ENCODE measurements at regions not wholly inside any gene's neighbourhood (a gene's known extent, or its start where the extent isn't known, plus 50 kb on each side); places are given as distances from the start of the nearest gene placed in this dataset.
"Not testable (repeated sequence)": the region's sequence is repeated elsewhere in the genome, so short reads cannot be mapped to it uniquely, and the experiment has no call there.

DNA sequence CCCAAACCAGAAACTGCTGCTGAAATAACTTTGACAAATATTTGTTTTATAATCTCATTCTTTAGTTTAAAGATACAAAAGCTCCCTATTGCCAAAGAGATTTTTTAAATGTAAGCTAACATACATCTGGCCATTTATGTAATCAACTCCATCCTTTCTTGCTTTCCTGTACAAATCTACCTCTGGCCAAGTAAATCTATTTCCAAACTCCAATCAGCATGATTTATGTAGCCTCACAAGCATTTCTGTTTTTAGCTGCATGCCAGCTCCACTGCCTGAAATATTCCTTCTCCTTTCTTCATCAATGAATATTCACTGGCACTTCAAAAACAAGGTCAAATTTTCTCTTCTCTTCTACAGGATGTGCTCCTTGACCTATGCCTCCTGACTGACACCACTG lies 80.0 kb downstream of the SHOX2 start:
- Histone ChIP-seq H3K27ac (no peak overlapping the region), H3K4me1 (no peaks in the 10 kb centered on the region), H3K27me3 (no peaks in the 10 kb centered on the region), H3K4me3 (no peak overlapping the region), H3K36me3 (no peaks in the 10 kb centered on the region), H3K9me3 (no peaks in the 10 kb centered on the region)
- DNase-seq (no peak), ATAC-seq (no peak), FAIRE-seq (no peak)
- TF ChIP-seq, protein P1, sequence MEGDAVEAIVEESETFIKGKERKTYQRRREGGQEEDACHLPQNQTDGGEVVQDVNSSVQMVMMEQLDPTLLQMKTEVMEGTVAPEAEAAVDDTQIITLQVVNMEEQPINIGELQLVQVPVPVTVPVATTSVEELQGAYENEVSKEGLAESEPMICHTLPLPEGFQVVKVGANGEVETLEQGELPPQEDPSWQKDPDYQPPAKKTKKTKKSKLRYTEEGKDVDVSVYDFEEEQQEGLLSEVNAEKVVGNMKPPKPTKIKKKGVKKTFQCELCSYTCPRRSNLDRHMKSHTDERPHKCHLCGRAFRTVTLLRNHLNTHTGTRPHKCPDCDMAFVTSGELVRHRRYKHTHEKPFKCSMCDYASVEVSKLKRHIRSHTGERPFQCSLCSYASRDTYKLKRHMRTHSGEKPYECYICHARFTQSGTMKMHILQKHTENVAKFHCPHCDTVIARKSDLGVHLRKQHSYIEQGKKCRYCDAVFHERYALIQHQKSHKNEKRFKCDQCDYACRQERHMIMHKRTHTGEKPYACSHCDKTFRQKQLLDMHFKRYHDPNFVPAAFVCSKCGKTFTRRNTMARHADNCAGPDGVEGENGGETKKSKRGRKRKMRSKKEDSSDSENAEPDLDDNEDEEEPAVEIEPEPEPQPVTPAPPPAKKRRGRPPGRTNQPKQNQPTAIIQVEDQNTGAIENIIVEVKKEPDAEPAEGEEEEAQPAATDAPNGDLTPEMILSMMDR (IDR thresholded peaks at IDR 0.05), result no peak
- intact Hi-C loops (cut with DNase I), result no loop called here

- FAIRE-seq; H3K36me3 ChIP-seq; ATAC-seq; H3K9me3 ChIP-seq; H3K4me3 ChIP-seq; H3K4me1 ChIP-seq; H3K27ac ChIP-seq; H3K27me3 ChIP-seq; intact Hi-C loops (cut with DNase I): not testable (repeated sequence)
- peak in 1 of 6 donors; percentile 33 for DNase-seq
- 70% methylated on average over 12 of the region's 18 CpGs; no CpG with 5 or more reads in 1 of the 2 donors for WGBS, 2 donors
Measured at GRCh38 chr3:158019897-158020296, 86.3 kb downstream of the SHOX2 start.

DNA sequence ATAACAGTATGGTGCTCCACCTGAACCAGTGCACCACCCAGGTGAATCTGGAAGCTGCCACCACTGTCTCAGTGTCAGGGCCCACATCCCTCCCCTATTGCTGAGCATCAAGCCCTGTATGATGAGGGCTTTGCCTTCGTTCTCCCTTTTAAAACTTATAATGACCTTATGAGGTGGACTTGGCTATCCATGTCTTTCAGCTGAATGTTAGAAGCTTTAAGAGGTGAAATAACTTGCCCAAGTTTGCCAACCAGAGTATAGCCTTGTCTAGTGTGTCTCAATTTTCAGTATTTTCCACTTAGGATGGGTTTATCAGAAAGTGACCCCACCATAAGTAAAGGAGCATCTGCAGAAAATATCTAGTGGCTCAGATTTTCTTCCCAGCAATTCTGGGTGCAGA lies 87.8 kb downstream of the SHOX2 start:
- H3K27ac ChIP-seq, result no peak overlapping the region
- no peaks in the 10 kb centered on the region for H3K27me3 ChIP-seq
- DNase-seq (no peak), ATAC-seq (no peak), FAIRE-seq (no peak)
- WGBS, 2 donors, result 46 to 58% methylated on average over 1 of the region's 1 CpG
- H3K4me1 ChIP-seq, result no peaks in the 10 kb centered on the region
- no peaks in the 10 kb centered on the region for H3K36me3 ChIP-seq
- no peak overlapping the region for H3K4me3 ChIP-seq
- intact Hi-C loops (cut with DNase I), result no loop called here
- no peaks in the 10 kb centered on the region for H3K9me3 ChIP-seq
- TF ChIP-seq, protein P1 (IDR thresholded peaks at IDR 0.05), result no peak

GRCh38 chr3:158012901-158013300 lies 93.3 kb downstream of the SHOX2 start:
- no peaks in the 10 kb centered on the region for H3K27me3 ChIP-seq
- no peak overlapping the region for H3K4me3 ChIP-seq
- FAIRE-seq, result no peak
- intact Hi-C loops (cut with DNase I), result no loop called here
- H3K4me1 ChIP-seq, result no peaks in the 10 kb centered on the region
- H3K36me3 ChIP-seq, result no peaks in the 10 kb centered on the region
- TF ChIP-seq, protein P1 (IDR thresholded peaks at IDR 0.05), result no peak
- ATAC-seq, result no peak
- no peak overlapping the region for H3K27ac ChIP-seq
- no peak for DNase-seq
- no peaks in the 10 kb centered on the region for H3K9me3 ChIP-seq

DNA sequence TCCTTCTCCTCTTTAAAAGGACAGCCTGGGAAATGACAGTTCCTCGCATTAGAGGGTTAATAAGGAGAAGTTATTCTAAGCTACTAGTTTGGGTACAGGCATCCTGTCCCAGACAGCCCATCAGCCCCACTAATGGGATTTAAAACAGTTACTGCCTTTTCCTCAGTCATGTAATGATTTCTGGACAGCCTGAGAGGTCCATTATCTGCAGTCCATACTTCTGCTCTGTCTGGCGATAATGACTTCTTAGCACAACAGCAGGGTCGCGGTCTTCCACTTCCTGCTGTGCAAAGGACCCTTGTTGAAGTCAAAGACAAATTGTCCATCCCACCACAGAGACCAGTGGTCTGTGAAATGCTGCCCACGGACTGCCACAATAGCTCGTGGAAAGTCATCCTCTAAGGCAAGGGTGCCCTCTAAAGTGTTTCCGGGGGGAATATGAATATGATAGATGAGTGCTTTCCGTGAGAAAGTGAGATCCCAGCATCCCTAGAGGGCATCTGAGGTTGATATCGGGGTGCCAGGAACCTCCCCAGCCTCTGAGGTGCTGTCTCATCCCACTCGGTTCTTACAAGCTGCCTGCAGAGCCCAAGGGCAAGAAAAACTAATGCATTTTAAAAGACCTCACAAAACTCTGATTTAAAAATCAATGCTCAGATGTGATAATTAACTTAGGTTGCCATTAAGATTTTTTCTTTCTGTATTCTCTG lies 100.7 kb downstream of the SHOX2 start:
- H3K4me1 ChIP-seq, result no peaks in the 10 kb centered on the region
- DNase-seq (no peak), FAIRE-seq (no peak), ATAC-seq (no peak)
- no peak overlapping the region for H3K27ac ChIP-seq
- H3K9me3 ChIP-seq, result no peaks in the 10 kb centered on the region
- intact Hi-C loops (cut with DNase I), result no loop called here
- TF ChIP-seq, protein P1 (IDR thresholded peaks at IDR 0.05), result no peak
- H3K36me3 ChIP-seq, result no peaks in the 10 kb centered on the region
- no peaks in the 10 kb centered on the region for H3K27me3 ChIP-seq
- no peak overlapping the region for H3K4me3 ChIP-seq
- 37 to 47% methylated on average over 10 of the region's 10 CpGs for WGBS, 2 donors

All from pancreas (tissue), 10 donors.